PFSK-1 (cell line): ENCODE measurements at regions not wholly inside any gene's neighbourhood (a gene's known extent, or its start where the extent isn't known, plus 50 kb on each side); places are given as distances from the start of the nearest gene placed in this dataset.

Experiments
- POLR2AphosphoS5 ChIP-seq: IDR thresholded peaks from 2 replicates; pipeline ENCODE4 v1.6.1; 2012; ENCODE audit warnings: low read depth, mild to moderate bottlenecking, control low read depth, low read length, moderate library complexity
- SIN3A ChIP-seq: IDR thresholded peaks from 2 replicates; pipeline ENCODE4 v1.6.1; 2012; ENCODE audit warnings: mild to moderate bottlenecking, low read length, moderate library complexity, borderline replicate concordance; ENCODE audit not compliant: insufficient read depth
- TAF1 ChIP-seq: IDR thresholded peaks from 2 replicates; pipeline ENCODE4 v1.6.1; 2012; ENCODE audit warnings: low read length, control low read depth, borderline replicate concordance; ENCODE audit not compliant: insufficient read depth
- TF ChIP-seq, protein P1 (sequence below), 2 experiments: IDR thresholded peaks; 2 replicates each; pipeline versions ENCODE4 v1.6.1 to v1.8.0; 2011 to 2012; ENCODE audit warnings: low read depth in 2 of 2, low read length in 2 of 2, control low read depth in 1 of 2, inconsistent platforms in 1 of 2, mild to moderate bottlenecking in 1 of 2, moderate library complexity in 1 of 2; ENCODE audit not compliant: insufficient read depth in 1 of 2

DNA sequence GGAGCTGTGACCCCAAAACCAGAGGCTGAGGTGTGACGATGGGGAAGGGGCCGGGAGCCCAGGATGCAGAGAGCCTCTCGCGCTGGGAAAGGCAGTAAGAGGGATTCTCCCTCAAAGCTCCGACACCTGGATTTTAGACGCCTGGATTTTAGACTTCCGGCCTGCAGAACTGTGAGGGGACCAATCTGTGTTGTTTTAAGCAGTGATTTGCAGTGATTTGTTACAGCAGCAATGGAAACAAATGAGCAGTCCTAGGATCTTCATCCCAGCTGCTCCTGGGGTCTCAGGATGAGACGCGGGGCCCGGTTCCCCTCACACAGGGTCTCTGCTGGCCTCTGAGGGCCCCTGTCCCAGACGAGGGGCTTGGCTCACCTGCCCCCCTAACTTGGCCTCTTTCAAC lies 365.5 kb downstream of the THBS2 start:
- TF ChIP-seq POLR2AphosphoS5, result no peak
- no peak for TF ChIP-seq TAF1
- TF ChIP-seq, protein P1, sequence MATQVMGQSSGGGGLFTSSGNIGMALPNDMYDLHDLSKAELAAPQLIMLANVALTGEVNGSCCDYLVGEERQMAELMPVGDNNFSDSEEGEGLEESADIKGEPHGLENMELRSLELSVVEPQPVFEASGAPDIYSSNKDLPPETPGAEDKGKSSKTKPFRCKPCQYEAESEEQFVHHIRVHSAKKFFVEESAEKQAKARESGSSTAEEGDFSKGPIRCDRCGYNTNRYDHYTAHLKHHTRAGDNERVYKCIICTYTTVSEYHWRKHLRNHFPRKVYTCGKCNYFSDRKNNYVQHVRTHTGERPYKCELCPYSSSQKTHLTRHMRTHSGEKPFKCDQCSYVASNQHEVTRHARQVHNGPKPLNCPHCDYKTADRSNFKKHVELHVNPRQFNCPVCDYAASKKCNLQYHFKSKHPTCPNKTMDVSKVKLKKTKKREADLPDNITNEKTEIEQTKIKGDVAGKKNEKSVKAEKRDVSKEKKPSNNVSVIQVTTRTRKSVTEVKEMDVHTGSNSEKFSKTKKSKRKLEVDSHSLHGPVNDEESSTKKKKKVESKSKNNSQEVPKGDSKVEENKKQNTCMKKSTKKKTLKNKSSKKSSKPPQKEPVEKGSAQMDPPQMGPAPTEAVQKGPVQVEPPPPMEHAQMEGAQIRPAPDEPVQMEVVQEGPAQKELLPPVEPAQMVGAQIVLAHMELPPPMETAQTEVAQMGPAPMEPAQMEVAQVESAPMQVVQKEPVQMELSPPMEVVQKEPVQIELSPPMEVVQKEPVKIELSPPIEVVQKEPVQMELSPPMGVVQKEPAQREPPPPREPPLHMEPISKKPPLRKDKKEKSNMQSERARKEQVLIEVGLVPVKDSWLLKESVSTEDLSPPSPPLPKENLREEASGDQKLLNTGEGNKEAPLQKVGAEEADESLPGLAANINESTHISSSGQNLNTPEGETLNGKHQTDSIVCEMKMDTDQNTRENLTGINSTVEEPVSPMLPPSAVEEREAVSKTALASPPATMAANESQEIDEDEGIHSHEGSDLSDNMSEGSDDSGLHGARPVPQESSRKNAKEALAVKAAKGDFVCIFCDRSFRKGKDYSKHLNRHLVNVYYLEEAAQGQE (IDR thresholded peaks at IDR 0.05; ENCODE audit: insufficient read depth in 1 of 2, low read depth in 2 of 2, low read length in 2 of 2), result no peak
- TF ChIP-seq SIN3A, result no peak
